ENCODE measurements at regions not wholly inside any gene's neighbourhood (a gene's known extent, or its start where the extent isn't known, plus 50 kb on each side); places are given as distances from the start of the nearest gene placed in this dataset.
A peak's percentile ranks its signal among the peaks of the same experiment; 100 is the strongest.

- Histone ChIP-seq H3K4me3 (ENCODE audit: low read depth, low read length, poor library complexity, severe bottlenecking) (no peak overlapping the region), H3K4me1 (ENCODE audit: insufficient read depth, low read length, poor library complexity, severe bottlenecking) (peaks cover 7% of the 10 kb centered on the region), H3K27ac (ENCODE audit: low read depth, low read length, poor library complexity, severe bottlenecking) (no peak overlapping the region), H3K36me3 (ENCODE audit: insufficient read depth, low read length, poor library complexity, severe bottlenecking) (no peaks in the 10 kb centered on the region), H3K9me3 (ENCODE audit: low read depth, low read length, poor library complexity, severe bottlenecking) (no peaks in the 10 kb centered on the region), H3K27me3 (replicated peaks; ENCODE audit: insufficient read depth, low read depth, low read length, poor library complexity) (no peaks in the 10 kb centered on the region)
- no TSS peak for BruUV-seq (replicated peaks)
- ChIA-PET POLR2A (ENCODE audit: low non-redundant PET) (no interaction called here), CTCF (interaction anchor here (0.6 kb wide), 1 partner anchor 71 kb away, joined by 4 read pairs; no protein-coding TSS in a partner anchor)
- TF ChIP-seq CTCF (conservative IDR thresholded peaks at IDR 0.05; ENCODE audit: low read depth, low read length) (no peak), EZH2 (IDR thresholded peaks at IDR 0.05; ENCODE audit: borderline replicate concordance, low read depth, low read length, poor library complexity, severe bottlenecking) (no peak)
- DNase-seq (ENCODE audit: low spot score) = no peak
- intact Hi-C loops (cut with micrococcal nuclease; ENCODE audit: unreplicated experiment) = no loop called here
Measured at GRCh38 chr10:61822096-61822495, 79.4 kb upstream of the ARID5B start.

GRCh38 chr10:61822781-61823230 is 78.7 kb upstream of the ARID5B start:
- H3K27ac ChIP-seq (ENCODE audit: low read depth, low read length, poor library complexity, severe bottlenecking) = no peak overlapping the region
- intact Hi-C loops (cut with micrococcal nuclease; ENCODE audit: unreplicated experiment) = no loop called here
- POLR2A ChIA-PET (ENCODE audit: low non-redundant PET) = no interaction called here
- CTCF ChIA-PET = no interaction called here
- H3K9me3 ChIP-seq (ENCODE audit: low read depth, low read length, poor library complexity, severe bottlenecking) = no peaks in the 10 kb centered on the region
- no peak overlapping the region for H3K4me3 ChIP-seq (ENCODE audit: low read depth, low read length, poor library complexity, severe bottlenecking)
- H3K4me1 ChIP-seq (ENCODE audit: insufficient read depth, low read length, poor library complexity, severe bottlenecking) = peaks cover 7% of the 10 kb centered on the region
- DNase-seq (ENCODE audit: low spot score) = peak; percentile 9
- TF ChIP-seq CTCF (conservative IDR thresholded peaks at IDR 0.05; ENCODE audit: low read depth, low read length) (no peak), EZH2 (IDR thresholded peaks at IDR 0.05; ENCODE audit: borderline replicate concordance, low read depth, low read length, poor library complexity, severe bottlenecking) (no peak)
- no peaks in the 10 kb centered on the region for H3K27me3 ChIP-seq (replicated peaks; ENCODE audit: insufficient read depth, low read depth, low read length, poor library complexity)
- BruUV-seq (replicated peaks) = no TSS peak
- no peaks in the 10 kb centered on the region for H3K36me3 ChIP-seq (ENCODE audit: insufficient read depth, low read length, poor library complexity, severe bottlenecking)

- intact Hi-C loops (cut with micrococcal nuclease; ENCODE audit: unreplicated experiment) = no loop called here
- H3K36me3 ChIP-seq (ENCODE audit: insufficient read depth, low read length, poor library complexity, severe bottlenecking) = no peaks in the 10 kb centered on the region
- CTCF ChIA-PET = no interaction called here
- BruUV-seq (replicated peaks) = no TSS peak
- H3K27ac ChIP-seq (ENCODE audit: low read depth, low read length, poor library complexity, severe bottlenecking) = no peak overlapping the region
- H3K4me1 ChIP-seq (ENCODE audit: insufficient read depth, low read length, poor library complexity, severe bottlenecking) = peaks cover 7% of the 10 kb centered on the region
- TF ChIP-seq CTCF (conservative IDR thresholded peaks at IDR 0.05; ENCODE audit: low read depth, low read length) = no peak
- no peak for TF ChIP-seq EZH2 (IDR thresholded peaks at IDR 0.05; ENCODE audit: borderline replicate concordance, low read depth, low read length, poor library complexity, severe bottlenecking)
- no peaks in the 10 kb centered on the region for H3K9me3 ChIP-seq (ENCODE audit: low read depth, low read length, poor library complexity, severe bottlenecking)
- no peak for DNase-seq (ENCODE audit: low spot score)
- no peaks in the 10 kb centered on the region for H3K27me3 ChIP-seq (replicated peaks; ENCODE audit: insufficient read depth, low read depth, low read length, poor library complexity)
- POLR2A ChIA-PET (ENCODE audit: low non-redundant PET) = no interaction called here
- H3K4me3 ChIP-seq (ENCODE audit: low read depth, low read length, poor library complexity, severe bottlenecking) = no peak overlapping the region
Measured at GRCh38 chr10:61825001-61825400, 76.5 kb upstream of the ARID5B start.

Measured in A673 (cell line).